DMS114 treated with DMSO at 0.1 percent for 48 hours (cell line): ENCODE measurements at regions not wholly inside any gene's neighbourhood (a gene's known extent, or its start where the extent isn't known, plus 50 kb on each side); places are given as distances from the start of the nearest gene placed in this dataset.
"Not testable (repeated sequence)": the region's sequence is repeated elsewhere in the genome, so short reads cannot be mapped to it uniquely, and the experiment has no call there.

Experiments
- DNase-seq: peaks from one replicate; lab custom pipeline; 2025; ENCODE audit not compliant: unreplicated experiment; lab: John Stamatoyannopoulos, UW

DNA sequence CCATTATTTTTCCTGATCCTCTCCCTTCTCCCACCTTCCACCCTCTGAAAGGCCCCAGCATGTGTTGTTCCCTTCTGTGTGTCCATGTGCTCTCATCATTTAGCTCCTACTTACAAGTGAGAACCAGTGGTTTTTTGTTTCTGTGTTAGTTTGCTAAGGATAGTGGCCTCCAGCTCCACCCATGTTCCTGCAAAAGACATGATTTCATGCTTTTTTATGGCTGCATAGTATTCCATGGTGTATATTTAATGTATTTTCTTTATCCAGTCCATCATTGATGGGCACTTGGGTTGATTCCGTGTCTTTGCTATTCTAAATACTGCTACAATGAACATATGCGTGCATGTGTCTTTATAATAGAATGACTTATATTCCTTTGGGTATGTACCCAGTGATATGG is 89.4 kb upstream of the C1orf174 start:
- no peak for DNase-seq

DNA sequence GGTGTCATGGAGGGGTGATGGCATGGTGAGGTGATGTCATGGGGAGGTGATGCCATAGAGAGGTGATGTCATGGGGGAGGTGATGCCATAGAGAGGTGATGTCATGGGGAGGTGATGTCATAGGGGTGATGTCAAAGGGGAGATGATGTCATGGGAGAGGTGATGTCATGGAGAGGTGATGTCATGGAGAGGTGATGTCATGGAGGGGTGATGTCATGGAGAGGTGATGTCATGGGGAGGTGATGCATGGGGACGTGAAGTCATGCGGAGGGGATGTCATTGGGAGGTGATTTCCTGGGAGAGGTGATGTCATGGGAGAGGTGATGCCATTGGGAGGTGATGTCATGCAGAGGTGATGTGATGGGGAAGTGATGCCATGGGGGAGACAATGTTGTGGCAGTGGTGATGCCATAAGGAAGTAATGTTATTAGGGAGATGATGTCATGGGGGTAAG is 92.1 kb upstream of the C1orf174 start:
- no peak for DNase-seq

DNA sequence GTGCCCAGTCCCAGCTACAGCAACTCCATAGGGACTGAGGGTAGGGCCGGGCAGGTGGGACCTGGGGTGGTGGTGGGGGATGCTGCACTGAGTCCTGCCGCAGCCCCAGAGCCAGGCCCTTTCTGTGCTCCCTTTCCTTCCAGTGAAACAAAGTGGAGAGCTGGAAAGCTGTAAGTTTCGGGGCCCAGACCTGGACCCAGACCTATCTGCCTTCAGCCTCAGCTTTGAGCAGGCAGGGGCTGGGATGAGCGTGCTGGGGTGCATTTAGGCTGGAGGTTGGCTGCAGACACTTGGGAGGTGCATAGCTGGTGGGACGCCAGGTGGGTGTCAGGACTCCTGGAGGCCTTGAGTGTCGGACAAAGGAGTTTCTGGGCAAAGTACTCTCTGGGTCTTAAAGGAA is 92.7 kb upstream of the C1orf174 start:
- no peak for DNase-seq

DNA sequence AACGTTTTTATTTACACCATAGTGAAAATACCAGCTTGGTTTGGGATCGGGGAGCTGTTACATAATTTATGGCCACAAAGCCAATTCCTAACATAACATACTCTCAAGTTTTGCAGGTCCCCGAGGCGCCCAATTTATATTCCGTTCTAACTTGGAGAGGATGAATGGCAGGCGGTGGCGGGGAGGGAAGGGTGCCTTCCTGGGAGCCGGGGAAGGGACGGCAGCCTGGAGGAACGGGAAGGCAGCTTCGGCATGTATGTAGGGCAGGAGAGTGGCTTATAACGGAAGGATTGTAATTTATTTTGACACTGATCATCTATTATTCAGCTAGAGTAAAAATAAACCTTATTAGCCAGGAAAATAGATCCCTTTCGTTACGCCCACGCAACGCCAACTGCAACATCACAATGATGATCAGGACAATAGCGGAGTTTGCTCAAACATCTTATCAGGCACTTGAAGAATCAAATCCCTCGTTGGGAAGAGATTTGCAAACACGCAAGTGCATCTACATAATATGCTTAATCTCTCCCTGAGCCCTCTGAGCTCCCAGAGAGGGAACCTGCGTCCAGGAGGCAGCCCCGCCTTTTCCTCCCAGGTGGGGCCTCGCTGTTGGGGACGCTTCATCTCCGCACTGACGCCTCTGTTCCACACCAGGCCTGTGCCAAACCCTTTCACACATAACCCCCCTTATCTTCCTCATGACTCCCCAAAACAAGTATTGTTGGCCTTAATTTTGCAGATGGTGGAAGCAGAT is 93.7 kb upstream of the C1orf174 start:
- no peak for DNase-seq

DNA sequence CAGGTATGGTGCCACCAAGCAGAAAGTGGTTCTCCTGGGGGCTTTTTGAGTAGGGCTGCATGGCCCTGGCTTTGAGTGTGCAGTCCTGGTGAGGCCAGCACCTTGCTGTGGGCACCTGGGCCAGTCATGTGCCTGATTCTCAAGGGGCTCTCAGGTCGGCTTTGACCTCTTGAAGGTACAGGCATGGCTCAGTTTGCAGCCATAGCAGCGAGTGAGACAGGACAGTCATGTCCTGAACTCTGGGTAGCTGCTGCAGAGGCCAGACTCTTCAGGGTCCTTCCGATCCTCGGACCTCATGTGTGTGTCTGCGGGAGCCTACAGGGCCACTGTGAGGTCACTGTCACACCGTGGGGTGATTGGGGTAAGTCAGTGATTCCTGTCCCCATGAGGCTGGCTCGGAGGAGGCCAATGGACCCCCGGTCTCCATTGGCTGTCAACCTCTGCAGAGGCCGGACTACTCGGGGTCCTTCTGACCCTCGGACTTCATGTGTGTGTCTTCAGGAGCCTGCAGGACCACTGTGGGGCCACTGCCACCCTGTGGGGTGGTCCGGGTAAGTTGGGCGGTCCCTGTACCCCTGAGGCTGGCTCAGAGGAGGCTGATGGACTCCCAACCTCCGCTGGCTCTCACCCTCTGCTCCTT is 95.2 kb upstream of the C1orf174 start:
- no peak for DNase-seq

DNA sequence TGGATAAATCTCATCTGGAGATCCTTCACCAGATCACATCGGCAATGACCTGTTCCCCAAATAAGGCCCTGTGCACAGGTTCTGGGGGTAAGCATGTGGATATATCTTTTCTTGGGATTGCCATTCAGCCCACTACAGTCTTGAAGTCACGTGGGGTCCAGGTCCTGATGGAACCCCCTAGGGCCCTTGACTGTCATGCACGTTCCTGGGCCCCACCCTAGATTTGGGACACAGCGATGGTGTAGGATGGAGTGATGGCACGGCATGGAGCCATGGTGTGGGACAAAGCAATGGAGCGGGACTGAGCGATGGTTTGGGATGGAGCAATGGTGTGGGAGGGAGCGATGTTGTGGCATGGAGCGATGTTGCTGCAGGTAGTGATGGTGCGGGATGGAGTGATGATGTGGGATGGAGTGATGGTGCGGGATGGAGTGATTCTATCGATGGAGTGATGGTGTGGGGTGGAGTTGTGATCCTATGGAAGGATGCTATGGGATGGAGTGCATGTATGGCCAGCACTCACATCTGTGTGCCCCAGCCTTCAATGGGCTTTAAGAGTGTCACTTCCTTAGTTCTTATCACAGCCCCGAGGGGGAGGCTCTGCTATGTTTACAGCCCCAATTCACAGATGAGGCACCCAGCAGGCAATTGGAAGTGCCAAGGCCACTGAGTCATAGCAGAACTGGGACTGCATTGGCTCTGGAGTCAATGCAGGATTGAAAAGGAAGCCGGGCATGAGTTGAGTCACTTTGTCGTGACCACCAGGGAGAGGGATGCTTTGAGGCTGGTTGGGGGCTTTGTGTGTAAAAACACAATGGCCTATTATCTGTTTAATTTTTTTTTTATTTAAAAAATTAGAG is 97.0 kb upstream of the C1orf174 start:
- no peak for DNase-seq

DNA sequence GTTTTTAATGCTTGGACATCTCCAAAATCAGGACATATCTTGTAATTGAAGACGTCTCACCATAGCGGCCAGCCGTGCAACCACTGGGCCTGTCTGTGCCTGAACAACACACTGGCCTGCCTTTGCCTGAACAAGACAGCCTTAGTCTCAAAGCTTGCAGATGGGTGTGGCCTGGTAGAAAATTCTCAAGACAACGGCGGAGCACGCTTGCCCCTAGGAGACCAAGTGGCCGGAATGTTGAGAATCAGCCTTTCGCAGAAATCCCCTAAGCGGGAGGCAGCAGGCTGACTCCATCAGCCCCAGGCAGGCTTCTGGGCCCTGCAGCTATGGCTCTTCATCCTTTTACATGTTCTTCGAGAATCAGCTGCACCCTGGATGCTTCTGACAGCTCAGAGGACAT is 98.0 kb upstream of the C1orf174 start:
- DNase-seq, result no peak

DNA sequence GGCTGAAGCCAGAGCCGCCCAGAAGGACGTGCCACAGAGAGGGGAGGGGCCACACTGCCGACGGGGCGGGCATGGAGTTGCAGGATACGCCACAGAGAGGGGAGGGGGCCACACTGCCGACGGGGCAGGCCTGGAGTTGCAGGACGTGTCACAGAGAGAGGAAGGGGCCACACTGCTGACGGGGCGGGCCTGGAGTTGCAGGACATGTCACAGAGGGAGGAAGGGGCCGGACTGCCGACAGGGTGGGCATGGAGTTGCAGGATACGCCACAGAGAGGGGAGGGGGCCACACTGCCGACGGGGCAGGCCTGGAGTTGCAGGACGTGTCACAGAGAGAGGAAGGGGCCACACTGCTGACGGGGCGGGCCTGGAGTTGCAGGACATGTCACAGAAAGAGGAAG is 99.4 kb upstream of the C1orf174 start:
- not testable (repeated sequence) for DNase-seq

DNA sequence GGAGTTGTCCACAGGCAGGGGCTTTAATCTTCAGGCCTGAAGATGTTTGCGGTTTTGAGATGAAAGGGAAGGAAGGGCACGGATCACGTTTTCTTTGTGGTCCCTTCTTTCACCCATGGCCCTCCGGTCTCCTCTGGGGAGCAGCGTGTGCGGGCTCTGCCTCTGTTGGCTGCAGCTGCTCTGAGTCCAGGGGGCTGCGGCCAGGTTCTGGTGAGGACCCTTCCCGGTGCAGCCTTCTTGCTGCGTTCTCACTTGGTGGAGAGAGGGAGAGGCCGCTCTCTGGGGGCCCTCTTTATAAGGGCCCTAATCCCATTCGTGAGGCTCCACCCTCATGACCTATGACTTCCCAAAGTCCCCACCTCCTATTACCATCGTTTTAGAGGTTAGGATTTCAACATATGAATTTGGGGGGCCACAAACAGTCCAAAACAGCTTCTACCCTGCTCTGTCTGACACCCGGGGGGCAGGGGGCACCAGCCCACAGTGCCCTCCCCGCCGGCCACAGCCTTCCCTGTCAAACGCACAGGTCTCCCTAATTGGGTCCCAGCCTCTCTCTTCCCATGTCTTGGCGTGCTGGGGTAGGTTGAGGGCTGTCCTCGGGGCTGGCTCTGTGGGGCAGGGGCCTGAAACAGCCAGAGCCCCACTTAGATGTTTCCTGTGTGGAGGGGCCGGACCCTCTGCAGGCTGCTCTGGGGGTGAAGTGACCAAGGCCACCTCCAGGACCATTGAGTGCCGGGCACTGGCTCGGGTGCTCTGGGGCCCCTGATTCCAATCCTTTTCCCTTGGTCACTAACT is 100.1 kb upstream of the C1orf174 start:
- no peak for DNase-seq

DNA sequence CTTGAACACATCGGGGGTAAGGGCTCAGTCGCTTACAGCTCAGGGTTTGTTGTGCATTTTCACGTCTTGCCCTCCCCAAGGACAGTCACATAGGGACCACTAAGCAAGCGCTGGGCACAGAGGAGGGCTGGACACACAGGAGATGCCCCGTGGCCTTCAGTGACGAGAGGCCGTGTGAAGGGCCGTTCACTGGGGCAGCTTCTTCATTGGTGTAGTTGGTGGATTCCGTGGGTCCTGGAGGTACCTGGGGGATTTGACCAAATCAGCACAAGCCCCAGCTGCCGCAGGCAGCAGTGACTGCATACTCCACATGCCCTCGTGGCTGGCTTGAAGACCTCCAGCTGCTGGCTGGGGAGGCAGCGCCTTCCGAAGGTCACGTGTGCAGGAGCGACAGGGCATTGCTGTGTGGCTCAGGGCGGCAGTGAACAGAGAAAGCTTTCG is 100.8 kb upstream of the C1orf174 start:
- DNase-seq, result no peak

DNA sequence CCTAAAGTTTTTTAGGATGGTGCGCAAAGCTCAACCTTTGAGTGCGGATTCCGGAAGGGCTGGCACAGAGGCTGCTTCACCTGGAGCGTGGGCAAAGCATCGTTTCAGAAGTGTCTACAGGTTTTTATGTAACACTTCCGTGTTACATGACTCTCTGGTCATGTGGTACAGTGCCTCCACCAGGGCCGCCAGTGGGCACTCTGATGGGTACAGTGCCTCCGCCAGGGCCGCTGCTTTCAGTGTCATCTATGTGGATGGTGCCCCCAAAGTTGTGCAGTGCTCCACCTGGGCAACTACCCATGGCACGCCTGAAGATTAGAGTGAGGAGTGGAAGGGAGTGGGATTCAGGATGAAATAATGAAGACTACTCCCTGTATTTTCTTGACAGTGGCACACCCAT is 101.4 kb upstream of the C1orf174 start:
- DNase-seq, result no peak

DNA sequence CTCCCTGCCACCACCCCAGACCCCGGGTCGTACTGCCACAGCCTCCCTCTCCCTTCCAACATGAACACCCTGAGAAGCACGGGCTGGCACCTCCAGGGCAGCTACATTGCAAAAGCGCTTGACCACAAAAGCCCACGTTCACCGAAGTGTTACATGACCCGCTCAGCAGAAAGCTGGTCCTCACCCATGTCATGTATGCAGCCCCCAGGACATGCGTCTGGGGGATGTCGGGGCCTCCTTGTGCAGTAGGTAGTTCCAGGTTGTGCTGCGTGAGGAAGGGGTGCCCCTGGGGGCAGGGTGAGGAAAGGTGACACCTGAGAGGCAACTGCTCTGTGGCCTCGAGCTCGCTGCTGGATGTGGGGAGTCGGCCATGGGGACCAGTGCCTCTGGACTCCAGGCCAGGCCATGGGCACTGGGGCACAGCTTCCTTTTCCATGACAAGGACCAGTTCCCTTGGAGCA is 102.0 kb upstream of the C1orf174 start:
- DNase-seq, result no peak

DNA sequence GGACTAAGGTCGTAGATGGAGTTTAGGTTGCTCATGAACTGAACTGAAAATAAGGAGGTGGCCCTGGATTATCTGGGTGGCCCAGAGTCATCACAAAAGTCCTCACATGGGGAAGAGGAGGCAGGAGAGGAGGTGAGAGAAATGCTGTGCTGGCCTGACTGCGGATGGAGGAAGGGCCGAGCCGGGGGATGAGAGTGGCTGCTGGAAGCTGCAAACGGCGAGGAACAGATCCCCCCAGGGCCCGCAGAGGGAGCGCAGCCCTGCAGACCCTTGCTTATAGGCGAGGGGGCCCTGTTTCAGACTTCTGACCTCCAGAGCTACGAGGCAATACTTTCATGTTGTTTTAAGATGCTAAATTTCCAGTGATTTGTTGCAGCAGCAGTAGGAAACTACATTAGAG is 102.7 kb upstream of the C1orf174 start:
- no peak for DNase-seq

DNA sequence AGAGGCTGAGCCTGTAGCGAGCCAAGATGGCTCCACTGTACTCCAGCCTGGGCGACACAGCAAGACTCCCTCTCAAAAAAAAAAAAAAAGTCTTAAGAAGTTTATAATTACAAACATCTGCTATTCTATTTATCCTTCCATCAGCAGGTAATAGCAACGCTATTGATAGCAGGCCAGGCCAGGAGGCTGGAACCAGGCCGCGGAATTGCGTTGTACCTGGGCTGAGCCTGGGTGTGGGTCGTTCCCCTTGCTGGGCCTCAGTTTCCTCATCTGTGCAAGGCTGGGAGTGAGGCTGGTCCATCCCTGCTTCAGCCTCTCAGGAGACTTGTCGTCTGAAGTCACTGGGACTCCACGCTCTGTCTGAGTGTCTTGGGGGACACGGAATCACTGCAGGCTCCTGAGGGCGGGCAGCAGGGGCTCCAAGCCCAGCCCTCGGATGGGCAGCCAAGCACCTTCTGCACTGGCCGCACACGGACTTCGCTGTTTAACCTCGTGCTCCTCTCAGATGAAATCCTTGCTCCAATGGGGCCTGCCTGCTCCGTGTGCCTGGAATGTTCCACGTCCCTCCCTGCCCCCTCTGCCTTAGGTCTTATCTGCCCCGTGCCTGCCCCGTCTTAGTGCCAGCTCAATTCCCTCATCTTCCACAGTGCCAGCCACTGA is 103.9 kb upstream of the C1orf174 start:
- no peak for DNase-seq

DNA sequence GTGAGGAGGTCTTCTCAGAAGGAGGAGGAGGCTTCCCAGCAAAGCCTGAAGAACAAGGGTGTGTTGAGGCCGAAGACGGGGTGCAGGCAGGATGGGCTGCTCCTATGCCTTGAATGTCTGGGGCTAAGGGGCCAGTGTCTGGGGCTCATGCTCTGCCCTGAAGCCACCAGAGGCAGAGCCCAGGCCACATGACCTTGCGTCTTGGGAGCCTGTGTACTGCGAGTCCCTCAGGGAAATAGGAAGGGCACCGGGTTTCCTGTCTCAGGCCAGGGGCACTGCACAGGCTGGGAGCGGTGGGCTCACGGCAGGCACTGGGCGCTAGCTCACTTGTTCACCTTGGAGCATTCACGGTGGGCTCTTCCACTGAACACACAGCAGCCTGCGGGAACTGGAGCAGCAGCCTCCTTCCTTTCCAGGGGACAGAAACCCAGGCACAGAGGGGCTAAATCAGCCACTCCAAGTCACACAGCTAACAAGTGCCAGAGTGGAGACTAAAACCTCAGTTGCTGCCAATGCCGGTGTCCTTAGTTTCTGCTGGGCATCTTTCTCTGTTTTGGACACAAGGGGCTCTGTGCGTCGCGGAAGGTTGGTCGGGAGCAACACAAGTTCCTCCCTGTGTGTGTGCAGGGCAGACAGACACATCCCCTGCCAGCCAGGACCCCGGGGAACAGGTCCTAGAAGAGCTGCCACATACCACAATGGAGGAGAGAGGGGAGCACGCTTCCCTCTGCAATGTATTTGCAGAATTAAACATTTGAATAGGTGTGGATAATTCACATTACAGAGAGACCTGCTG is 104.8 kb upstream of the C1orf174 start:
- DNase-seq, result no peak

DNA sequence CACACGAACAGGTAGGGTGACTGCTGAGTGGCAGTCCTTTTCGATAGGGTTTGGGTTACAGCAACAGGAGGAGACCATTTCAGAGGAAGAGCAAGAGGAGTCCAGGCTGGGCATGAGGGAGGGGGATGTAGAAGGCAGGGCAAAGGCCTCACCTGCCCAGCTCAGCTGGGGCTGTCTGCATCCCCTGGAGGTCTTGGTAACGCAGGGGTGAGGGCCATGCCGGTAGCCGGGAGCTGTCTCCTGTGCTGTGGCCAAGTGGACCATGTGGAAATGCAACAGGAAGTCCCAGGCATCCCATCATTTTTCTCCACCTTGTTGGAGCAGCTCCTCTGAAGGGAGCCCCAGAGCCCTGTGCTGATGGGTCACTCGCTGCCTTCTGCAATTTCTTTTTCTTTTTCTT is 105.4 kb upstream of the C1orf174 start:
- DNase-seq, result no peak

DNA sequence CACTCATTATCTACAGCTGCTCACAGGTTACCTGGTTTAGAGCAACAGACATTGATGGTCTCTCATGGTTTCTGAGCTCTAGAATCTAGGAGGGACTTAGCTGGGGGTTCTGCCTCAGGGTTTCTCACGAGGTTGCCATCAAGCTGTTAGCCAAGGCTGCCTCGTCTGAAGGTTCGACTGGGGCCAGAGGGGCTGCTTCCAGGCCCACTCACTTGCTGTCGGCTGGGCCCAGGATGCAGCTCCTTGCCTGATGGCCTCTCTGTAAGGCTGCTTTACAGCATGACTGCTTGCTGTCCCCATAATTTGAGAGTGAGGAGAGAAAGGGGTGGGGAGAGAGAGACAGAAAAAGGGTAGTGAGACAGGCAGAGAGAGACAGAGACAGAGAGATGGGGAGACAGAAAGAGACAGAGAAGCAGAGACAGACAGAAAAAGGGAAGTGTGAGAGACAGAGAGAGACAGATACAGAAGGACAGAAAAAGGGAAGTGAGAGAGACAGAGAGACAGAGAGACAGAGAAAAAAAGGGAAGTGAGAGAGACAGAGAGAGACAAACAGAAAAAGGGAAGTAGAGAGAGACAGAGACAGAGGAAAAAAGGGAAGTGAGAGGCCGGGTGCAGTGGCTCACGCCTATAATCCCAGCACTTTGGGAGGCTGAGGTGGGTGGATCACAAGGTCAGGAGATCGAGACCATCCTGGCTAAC is 106.8 kb upstream of the C1orf174 start:
- DNase-seq, result no peak

DNA sequence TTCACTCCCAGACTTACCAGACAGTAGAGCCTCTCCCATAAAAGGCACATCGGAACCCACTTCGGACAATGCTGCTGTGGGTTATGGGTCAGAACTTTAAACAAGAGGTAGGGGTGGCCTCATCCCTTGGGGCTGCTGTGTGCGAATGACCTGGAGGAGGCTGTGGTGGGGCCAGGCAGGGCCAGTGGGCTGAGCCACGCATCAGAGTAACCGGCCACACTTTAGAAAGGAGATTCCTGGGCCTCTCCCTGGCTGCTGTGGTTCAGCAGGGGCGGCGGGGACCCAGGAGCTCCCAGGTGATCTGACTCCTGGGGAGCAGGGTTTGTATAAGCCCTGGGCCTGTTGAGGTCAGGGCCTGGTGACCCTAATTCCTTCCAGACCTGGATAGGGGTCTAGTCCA is 110.2 kb upstream of the C1orf174 start:
- DNase-seq, result no peak
